ENCODE measurements at regions not wholly inside any gene's neighbourhood (a gene's known extent, or its start where the extent isn't known, plus 50 kb on each side); places are given as distances from the start of the nearest gene placed in this dataset.

DNA sequence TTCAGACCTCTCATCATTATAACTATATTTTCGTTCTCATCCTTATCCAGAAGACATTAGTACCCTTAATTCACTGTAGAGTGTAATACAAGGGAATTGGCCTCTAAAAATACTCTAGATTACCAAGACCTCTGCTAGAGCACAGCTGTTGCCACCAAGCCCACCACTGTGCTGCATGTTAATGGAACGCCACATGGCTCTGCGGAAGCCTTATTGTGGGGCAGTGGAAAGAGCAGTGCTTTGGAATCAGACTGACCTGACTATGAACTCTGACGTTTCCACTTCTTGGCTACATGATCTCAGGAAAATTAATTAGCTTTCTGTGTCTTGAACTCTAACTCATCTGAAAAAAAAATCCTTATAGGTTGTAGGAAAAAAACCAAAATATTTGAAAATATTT lies 222.1 kb downstream of the LMX1A start:
- Histone ChIP-seq H3K27me3 (replicated peaks) (no peaks in the 10 kb centered on the region), H3K36me3 (replicated peaks) (no peaks in the 10 kb centered on the region), H3K4me3 (ENCODE audit: low read depth, low read length) (no peak overlapping the region), H3K27ac (no peak overlapping the region)
- in situ Hi-C loops (cut with HindIII; ENCODE audit: low pct_ligation_motif_present, low sequenced_read_pairs): no loop called here
- DNase-seq: no peak
- TF ChIP-seq, protein P1, sequence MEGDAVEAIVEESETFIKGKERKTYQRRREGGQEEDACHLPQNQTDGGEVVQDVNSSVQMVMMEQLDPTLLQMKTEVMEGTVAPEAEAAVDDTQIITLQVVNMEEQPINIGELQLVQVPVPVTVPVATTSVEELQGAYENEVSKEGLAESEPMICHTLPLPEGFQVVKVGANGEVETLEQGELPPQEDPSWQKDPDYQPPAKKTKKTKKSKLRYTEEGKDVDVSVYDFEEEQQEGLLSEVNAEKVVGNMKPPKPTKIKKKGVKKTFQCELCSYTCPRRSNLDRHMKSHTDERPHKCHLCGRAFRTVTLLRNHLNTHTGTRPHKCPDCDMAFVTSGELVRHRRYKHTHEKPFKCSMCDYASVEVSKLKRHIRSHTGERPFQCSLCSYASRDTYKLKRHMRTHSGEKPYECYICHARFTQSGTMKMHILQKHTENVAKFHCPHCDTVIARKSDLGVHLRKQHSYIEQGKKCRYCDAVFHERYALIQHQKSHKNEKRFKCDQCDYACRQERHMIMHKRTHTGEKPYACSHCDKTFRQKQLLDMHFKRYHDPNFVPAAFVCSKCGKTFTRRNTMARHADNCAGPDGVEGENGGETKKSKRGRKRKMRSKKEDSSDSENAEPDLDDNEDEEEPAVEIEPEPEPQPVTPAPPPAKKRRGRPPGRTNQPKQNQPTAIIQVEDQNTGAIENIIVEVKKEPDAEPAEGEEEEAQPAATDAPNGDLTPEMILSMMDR (IDR thresholded peaks at IDR 0.05; ENCODE audit: low read depth, low read length, missing control alignments): no peak

DNA sequence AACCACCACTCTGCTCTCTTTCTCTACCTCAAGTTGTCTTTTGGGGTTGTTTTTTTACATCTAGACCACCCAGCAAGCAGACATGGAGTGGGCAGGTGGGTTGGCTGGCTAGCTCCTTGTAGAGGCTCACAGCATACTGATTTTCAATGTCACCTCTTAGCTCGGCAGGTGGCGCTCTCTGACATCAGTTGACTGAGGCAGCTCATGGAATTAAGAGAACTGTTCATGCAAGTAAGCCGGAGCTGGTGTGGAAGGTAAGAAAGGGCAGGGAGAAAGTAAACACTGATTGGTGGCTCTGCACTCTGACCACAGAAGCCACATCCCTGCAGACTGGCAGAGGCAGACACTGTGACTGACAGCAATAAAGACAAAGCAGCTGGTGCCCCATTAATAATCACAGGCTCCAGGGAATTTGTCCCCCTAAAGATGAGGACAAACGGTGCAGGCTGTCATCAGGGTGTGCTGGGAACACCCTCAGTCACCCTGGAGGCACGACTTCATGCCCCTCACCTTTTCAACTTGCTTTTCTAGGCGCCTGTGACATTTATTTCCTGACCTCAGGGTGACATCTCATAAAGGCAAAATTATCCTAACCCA lies 226.8 kb downstream of the LMX1A start:
- TF ChIP-seq, protein P1 (IDR thresholded peaks at IDR 0.05; ENCODE audit: low read depth, low read length, missing control alignments): peak; percentile 63
- Histone ChIP-seq H3K27me3 (replicated peaks) (no peaks in the 10 kb centered on the region), H3K4me3 (ENCODE audit: low read depth, low read length) (no peak overlapping the region), H3K27ac (no peak overlapping the region), H3K36me3 (replicated peaks) (no peaks in the 10 kb centered on the region)
- peak; percentile 47 for DNase-seq
- in situ Hi-C loops (cut with HindIII; ENCODE audit: low pct_ligation_motif_present, low sequenced_read_pairs): no loop called here

DNA sequence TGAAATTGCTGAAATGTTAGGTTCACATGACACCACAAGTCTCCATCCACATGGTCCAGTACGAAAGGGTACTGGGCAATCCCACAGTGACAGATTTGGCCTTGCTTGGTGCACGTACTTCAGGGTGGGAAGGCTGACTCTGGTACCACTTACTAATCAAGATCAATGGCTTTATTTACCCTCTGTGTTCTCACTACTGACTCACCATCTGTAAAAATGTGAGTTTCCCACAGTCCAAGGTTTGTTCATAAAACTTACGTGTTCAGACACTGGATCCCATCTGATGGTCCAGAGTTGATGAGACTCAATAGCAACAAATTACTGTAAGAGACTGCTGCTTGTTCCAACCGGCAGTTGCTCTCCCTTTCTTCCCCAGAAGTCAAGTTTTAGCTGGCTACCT lies 231.7 kb downstream of the LMX1A start:
- Histone ChIP-seq H3K36me3 (replicated peaks) (no peaks in the 10 kb centered on the region), H3K4me3 (ENCODE audit: low read depth, low read length) (no peak overlapping the region), H3K27me3 (replicated peaks) (no peaks in the 10 kb centered on the region), H3K27ac (no peak overlapping the region)
- in situ Hi-C loops (cut with HindIII; ENCODE audit: low pct_ligation_motif_present, low sequenced_read_pairs): no loop called here
- TF ChIP-seq, protein P1 (IDR thresholded peaks at IDR 0.05; ENCODE audit: low read depth, low read length, missing control alignments): no peak
- no peak for DNase-seq

DNA sequence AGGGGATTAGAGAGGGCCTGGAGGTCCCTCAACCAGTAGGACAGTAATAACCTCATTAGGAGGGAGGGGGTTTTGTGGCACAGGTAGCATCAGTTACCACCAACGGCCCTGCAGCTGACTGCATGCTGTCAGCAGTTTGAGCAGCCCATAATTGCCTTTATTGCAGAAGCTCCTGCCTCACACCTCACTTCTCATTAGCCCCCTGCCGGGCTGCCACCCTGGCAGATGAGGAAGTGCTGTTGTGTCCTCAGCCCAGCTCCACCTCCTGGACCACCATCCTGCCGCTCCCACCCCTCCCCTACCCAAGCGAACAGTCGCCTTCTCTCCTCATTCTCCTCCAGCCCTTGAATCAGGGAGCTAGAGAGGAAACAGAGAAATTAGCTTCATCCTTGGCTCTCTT lies 237.4 kb downstream of the LMX1A start:
- TF ChIP-seq, protein P1 (IDR thresholded peaks at IDR 0.05; ENCODE audit: low read depth, low read length, missing control alignments): no peak

DNA sequence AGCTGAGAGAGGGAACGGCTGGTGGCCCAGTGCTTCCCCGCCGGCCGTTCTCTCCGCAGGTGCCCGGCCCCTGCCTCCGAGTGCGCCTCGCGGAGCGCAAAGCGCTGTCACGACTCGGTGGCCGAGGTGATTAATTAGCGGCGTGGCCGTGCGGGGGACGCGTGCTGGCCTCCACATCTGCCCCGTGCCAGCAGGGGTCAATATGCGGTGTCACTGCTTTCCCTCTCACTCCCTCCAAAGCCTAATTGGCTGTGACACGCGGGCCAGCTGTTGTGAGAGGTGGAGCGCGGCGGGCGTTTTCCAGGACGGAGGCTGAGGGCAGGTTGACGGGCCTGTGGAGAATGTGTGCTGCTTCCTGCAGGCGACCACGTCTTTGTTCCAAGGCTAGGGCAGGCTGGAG lies 239.0 kb downstream of the LMX1A start:
- peaks cover 3% of the 10 kb centered on the region for H3K27me3 ChIP-seq (replicated peaks)
- H3K27ac ChIP-seq: no peak overlapping the region
- no peak overlapping the region for H3K4me3 ChIP-seq (ENCODE audit: low read depth, low read length)
- TF ChIP-seq, protein P1 (IDR thresholded peaks at IDR 0.05; ENCODE audit: low read depth, low read length, missing control alignments): no peak
- H3K36me3 ChIP-seq (replicated peaks): no peaks in the 10 kb centered on the region
- DNase-seq: no peak
- in situ Hi-C loops (cut with HindIII; ENCODE audit: low pct_ligation_motif_present, low sequenced_read_pairs): no loop called here

More for the DNA sequence above, 237.4 kb downstream of the LMX1A start:
- Histone ChIP-seq H3K36me3 (replicated peaks) (no peaks in the 10 kb centered on the region), H3K27me3 (replicated peaks) (peaks cover 3% of the 10 kb centered on the region), H3K4me3 (ENCODE audit: low read depth, low read length) (no peak overlapping the region), H3K27ac (no peak overlapping the region)
- no peak for DNase-seq
- in situ Hi-C loops (cut with HindIII; ENCODE audit: low pct_ligation_motif_present, low sequenced_read_pairs): no loop called here

DNA sequence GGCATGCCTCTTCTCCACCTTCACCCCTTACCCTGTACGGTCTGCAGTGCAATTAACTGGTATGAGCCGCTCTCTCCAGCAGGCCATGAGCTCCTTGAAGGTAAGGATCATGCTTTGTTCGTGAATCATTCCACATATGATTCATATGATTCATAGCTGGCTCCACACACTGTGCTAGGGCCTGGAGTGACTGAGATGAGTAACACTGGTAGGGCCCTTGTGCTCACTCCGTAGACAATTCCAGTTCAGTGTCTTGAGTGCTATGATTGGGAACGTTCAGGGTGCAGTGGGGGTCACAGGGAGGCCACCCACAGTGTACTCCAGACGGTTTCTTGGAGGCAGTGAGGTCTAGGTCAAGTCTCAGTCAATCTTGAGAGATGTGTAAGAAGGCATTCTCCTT lies 239.8 kb downstream of the LMX1A start:
- H3K27ac ChIP-seq: no peak overlapping the region
- TF ChIP-seq, protein P1 (IDR thresholded peaks at IDR 0.05; ENCODE audit: low read depth, low read length, missing control alignments): no peak
- H3K27me3 ChIP-seq (replicated peaks): peaks cover 3% of the 10 kb centered on the region
- DNase-seq: peak; percentile 62
- no peaks in the 10 kb centered on the region for H3K36me3 ChIP-seq (replicated peaks)
- H3K4me3 ChIP-seq (ENCODE audit: low read depth, low read length): no peak overlapping the region
- in situ Hi-C loops (cut with HindIII; ENCODE audit: low pct_ligation_motif_present, low sequenced_read_pairs): no loop called here
